ENCODE measurements at regions not wholly inside any gene's neighbourhood (a gene's known extent, or its start where the extent isn't known, plus 50 kb on each side); places are given as distances from the start of the nearest gene placed in this dataset.

GRCh38 chr9:84189904-84190303 lies 150.7 kb downstream of the SLC28A3 start:
- TF ChIP-seq CTCF (IDR thresholded peaks at IDR 0.05) (no peak), POLR2A (IDR thresholded peaks at IDR 0.05) (no peak)

All from lower leg skin (tissue), 3 donors.